Nephron progenitor cell (in vitro differentiated cells): ENCODE measurements at regions not wholly inside any gene's neighbourhood (a gene's known extent, or its start where the extent isn't known, plus 50 kb on each side); places are given as distances from the start of the nearest gene placed in this dataset.

Experiments
- DNase-seq: peaks from one replicate; pipeline ENCODE4 v3.0.0; 2021
- H3K27ac Mint-ChIP-seq: 2 replicates; pipeline ENCODE4 v1.8.0; 2021; ENCODE audit warnings: mild to moderate bottlenecking, moderate library complexity, mixed read lengths
- H3K27me3 Mint-ChIP-seq: 2 replicates; pipeline ENCODE4 v1.8.0; 2021; ENCODE audit warnings: mild to moderate bottlenecking, low read depth, mixed read lengths; ENCODE audit not compliant: poor library complexity
- H3K36me3 Mint-ChIP-seq: 2 replicates; pipeline ENCODE4 v1.8.0; 2021; ENCODE audit warnings: low read depth, mixed read lengths
- H3K4me1 Mint-ChIP-seq: 2 replicates; pipeline ENCODE4 v1.8.0; 2021; ENCODE audit warnings: mixed read lengths
- H3K4me3 Mint-ChIP-seq: 2 replicates; pipeline ENCODE4 v1.8.0; 2021; ENCODE audit warnings: mild to moderate bottlenecking, moderate library complexity, mixed read lengths
- H3K9me3 Mint-ChIP-seq: 2 replicates; pipeline ENCODE4 v1.8.0; 2021; ENCODE audit warnings: mild to moderate bottlenecking, moderate library complexity, mixed read lengths
- CTCF ChIP-seq: fragments of 200-600 bp; sonication (generic); IDR thresholded peaks from 2 replicates; pipeline ENCODE4 v1.5.0; 2021; ENCODE audit warnings: antibody characterized with exemption

GRCh38 chr17:69713815-69714214, 299.3 kb downstream of the MAP2K6 start:
- Mint-ChIP-seq H3K27ac (no peak overlapping the region), H3K36me3 (no peaks in the 10 kb centered on the region), H3K4me1 (peaks cover 50% of the 10 kb centered on the region), H3K9me3 (no peaks in the 10 kb centered on the region), H3K27me3 (peaks cover 10% of the 10 kb centered on the region), H3K4me3 (no peak overlapping the region)
- TF ChIP-seq CTCF, result no peak
- DNase-seq, result no peak

- Mint-ChIP-seq H3K27me3 (peaks cover 10% of the 10 kb centered on the region), H3K36me3 (no peaks in the 10 kb centered on the region), H3K4me1 (peaks cover 50% of the 10 kb centered on the region), H3K9me3 (no peaks in the 10 kb centered on the region), H3K27ac (no peak overlapping the region), H3K4me3 (no peak overlapping the region)
- TF ChIP-seq CTCF, result no peak
- no peak for DNase-seq
These were observed 300.2 kb downstream of the MAP2K6 start for GRCh38 chr17:69714669-69715068.

DNA sequence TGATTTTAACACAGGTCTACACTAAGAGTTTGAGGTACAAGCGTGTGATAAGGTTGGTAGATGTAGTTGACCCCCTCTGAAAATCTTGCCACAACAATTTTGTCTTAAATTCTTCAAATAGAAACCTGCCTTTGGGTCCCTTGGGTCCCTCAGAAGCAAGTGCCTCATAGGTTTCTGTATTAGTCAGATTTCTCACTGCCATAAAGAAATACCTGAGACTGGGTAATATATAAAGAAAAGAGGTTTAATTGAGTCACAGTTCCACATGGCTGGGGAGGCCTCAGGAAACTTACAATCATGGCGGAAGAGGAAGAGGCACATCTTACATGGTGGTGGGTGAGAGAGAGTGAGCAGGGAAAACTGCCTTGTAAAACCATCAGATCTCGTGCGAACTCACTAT, 301.2 kb downstream of the MAP2K6 start:
- DNase-seq, result no peak
- Mint-ChIP-seq H3K9me3 (no peaks in the 10 kb centered on the region), H3K36me3 (no peaks in the 10 kb centered on the region), H3K4me3 (no peak overlapping the region), H3K27ac (peak overlapping the region; percentile 21), H3K27me3 (peaks cover 8% of the 10 kb centered on the region), H3K4me1 (peaks cover 44% of the 10 kb centered on the region)
- no peak for TF ChIP-seq CTCF

GRCh38 chr17:69716556-69716955, 302.1 kb downstream of the MAP2K6 start:
- peaks cover 6% of the 10 kb centered on the region for H3K27me3 Mint-ChIP-seq
- no peaks in the 10 kb centered on the region for H3K36me3 Mint-ChIP-seq
- H3K27ac Mint-ChIP-seq, result no peak overlapping the region
- no peak overlapping the region for H3K4me3 Mint-ChIP-seq
- H3K4me1 Mint-ChIP-seq, result peaks cover 35% of the 10 kb centered on the region
- no peak for TF ChIP-seq CTCF
- no peak for DNase-seq
- no peaks in the 10 kb centered on the region for H3K9me3 Mint-ChIP-seq

GRCh38 chr17:69717214-69717613, 302.7 kb downstream of the MAP2K6 start:
- Mint-ChIP-seq H3K9me3 (no peaks in the 10 kb centered on the region), H3K27me3 (peaks cover 9% of the 10 kb centered on the region), H3K4me1 (peaks cover 29% of the 10 kb centered on the region), H3K27ac (no peak overlapping the region), H3K36me3 (no peaks in the 10 kb centered on the region), H3K4me3 (no peak overlapping the region)
- TF ChIP-seq CTCF, result no peak
- DNase-seq, result no peak

- DNase-seq, result no peak
- no peaks in the 10 kb centered on the region for H3K9me3 Mint-ChIP-seq
- peaks cover 11% of the 10 kb centered on the region for H3K27me3 Mint-ChIP-seq
- no peaks in the 10 kb centered on the region for H3K36me3 Mint-ChIP-seq
- H3K27ac Mint-ChIP-seq, result no peak overlapping the region
- no peak for TF ChIP-seq CTCF
- no peak overlapping the region for H3K4me3 Mint-ChIP-seq
- peaks cover 23% of the 10 kb centered on the region for H3K4me1 Mint-ChIP-seq
These were observed 303.3 kb downstream of the MAP2K6 start for GRCh38 chr17:69717819-69718218.
